Stimulated activated CD4-positive, alpha-beta T cell treated with anti-CD3 and anti-CD28 coated beads, Interleukin-2, amount 100 ng/mL, for 48 hours (primary cell): ENCODE measurements at regions not wholly inside any gene's neighbourhood (a gene's known extent, or its start where the extent isn't known, plus 50 kb on each side); places are given as distances from the start of the nearest gene placed in this dataset.
A peak's percentile ranks its signal among the peaks of the same experiment; 100 is the strongest.
"Not testable (repeated sequence)": the region's sequence is repeated elsewhere in the genome, so short reads cannot be mapped to it uniquely, and the experiment has no call there.

Source experiments
- DNase-seq, 2 donors: peaks; one replicate each; pipeline ENCODE4 v3.0.0-alpha.2; 2020

DNA sequence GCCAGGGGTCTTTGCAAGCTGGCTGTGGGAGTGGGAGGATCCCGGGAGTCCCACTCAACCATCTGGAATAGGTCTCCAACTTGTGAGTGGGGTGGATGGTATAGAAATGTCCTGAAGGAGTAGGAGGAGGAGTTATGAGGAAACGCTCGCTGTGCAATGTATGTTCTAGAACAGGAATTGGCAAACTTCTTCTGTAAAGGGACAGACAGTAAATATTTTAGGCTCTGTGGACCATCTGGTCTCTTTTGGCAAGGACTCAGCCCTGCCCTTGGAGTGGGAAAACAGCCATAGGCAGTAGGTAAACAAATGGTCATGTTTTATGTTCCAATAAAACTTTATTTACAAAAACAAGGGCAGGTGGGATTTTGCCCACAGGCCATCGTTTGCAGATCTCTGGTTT is 149.2 kb downstream of the NPIPB5 start:
- DNase-seq: no peak

DNA sequence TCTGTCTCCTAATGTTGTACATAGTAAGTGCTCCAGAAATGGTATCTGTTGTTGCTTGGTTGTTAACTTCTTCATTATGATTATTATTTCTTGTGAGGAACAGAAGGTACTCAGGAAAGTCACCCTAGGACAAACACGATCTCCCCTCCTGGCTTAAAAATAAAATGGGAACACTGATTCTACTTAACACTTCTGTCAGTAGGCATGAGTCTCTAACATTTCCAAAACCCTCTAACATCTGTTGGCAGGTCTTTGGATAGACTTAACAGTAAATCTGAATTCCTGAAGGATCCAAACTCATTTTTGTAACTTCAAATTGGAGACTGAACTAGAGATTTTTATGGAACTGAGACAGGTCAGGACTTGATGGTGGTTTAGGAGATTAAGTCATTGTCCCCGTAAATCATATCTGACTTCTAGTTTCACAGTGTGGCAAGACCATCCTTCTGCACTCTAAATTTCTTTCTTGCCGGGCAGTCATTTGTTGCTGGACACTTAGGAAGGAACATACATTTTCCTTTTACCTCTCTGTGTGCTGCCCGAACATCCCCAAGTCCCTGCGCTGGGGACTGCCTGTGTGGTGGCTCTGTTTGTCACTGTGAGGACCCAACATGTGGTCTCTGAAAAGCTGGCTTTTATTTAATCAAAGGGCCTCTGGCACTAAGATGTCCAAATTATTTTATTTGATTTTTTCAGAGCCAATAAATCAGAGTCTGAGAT is 149.9 kb downstream of the NPIPB5 start:
- no peak for DNase-seq

DNA sequence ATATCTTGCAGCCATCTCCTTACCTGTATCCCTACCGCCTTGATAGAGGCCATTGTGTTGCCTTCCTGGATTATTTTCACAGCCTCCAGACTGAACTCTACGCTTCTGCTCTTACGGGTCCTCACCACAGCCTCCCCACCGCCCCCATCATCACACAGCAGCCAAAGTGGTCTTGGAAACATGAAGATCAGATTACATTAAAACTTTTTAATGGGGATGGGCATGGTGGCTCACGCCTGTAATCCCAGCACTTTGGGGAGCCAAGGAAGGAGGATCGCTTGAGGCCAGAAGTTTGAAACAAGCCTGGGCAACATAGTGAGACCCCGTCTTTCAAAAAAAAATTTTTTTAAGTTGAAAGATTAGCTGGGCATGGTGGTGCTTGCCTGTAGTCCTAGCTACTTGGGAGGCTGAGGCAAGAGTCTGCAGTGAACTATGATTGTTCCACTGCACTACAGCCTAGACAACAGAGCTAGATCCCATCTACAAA is 150.5 kb downstream of the NPIPB5 start:
- DNase-seq: no peak

DNA sequence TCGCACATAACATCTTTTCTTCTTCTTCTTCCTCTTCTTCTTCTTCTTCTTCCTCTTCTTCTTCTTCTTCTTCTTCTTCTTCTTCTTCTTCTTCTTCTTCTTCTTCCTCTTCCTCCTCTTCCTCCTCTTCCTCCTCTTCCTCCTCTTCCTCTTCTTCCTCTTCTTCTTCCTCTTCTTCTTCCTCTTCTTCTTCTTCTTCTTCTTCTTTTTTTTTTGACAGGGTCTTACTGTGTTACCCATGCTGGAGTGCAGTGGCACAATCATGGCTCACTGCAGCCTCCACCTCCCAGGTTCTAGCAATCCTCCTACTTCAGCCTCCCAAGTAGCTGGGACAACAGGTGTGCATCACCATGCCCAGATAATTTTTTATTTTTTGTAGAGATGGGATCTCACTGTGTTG is 151.0 kb upstream of the HS3ST2 start:
- DNase-seq: not testable (repeated sequence)

GRCh38 chr16:22663389-22664064 is 150.4 kb upstream of the HS3ST2 start:
- DNase-seq: no peak

- DNase-seq: no peak
Observed at GRCh38 chr16:22664132-22664531, 149.8 kb upstream of the HS3ST2 start.

DNA sequence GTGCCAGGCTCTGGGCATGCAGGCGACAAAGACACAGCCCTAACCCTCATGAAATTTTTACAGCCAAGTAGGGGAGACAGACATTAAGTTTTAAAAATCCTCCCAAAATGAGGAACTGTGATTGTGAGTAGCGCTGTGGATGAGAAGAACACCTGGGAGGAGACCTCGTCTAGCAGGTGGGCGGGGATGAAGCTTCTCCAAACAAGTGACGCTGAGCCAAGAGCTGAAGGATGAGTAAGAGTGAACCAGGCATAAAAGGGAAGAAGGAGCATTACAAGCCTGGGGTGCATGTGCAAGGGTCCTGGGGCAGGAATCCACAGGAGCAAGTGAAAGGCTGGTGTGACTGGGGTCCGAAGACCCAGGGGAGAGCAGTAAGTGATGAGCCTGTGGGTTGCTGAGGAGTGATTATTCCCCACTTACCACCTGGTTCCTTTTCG is 149.4 kb upstream of the HS3ST2 start:
- DNase-seq: no peak

DNA sequence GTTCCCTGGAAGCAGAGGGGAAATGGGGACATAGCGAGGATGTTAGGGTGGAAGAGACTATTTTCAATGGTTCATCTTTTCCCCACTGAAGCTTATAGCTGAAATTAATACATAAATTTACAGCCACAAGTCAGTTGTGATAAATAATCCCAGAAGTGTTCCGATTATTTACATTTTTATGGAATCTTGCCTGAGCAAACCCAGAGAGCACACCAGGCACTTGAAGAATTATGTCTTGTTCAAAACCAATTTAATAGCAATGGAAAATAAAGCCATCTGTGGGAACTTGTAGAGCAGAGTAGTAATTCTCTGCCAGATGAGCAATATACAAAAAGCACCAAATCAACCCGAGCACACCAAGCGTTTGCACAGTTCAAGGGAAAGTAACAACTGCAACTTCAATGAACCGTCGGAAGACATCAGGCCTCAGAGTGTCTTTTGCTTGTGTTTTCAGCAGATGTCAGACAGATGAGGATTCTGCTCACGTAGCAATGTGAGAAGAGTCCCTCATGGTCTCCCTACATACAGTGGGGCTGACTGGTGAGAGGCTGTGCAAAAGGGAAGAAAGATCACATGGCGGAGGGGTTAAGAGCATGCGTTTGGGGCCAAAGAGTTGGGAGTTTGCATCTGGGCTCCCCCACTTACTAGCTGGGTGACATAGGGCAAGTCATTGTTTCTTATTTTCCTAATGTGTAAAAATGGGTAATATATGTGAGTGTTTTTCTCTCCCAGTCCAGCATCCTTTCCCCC is 148.7 kb upstream of the HS3ST2 start:
- DNase-seq: no peak

- no peak for DNase-seq
Observed at GRCh38 chr16:22665803-22666202, 148.2 kb upstream of the HS3ST2 start.

- DNase-seq: no peak
Observed at GRCh38 chr16:22668318-22668717, 145.6 kb upstream of the HS3ST2 start.

GRCh38 chr16:22670044-22670536 is 143.9 kb upstream of the HS3ST2 start:
- no peak for DNase-seq

DNA sequence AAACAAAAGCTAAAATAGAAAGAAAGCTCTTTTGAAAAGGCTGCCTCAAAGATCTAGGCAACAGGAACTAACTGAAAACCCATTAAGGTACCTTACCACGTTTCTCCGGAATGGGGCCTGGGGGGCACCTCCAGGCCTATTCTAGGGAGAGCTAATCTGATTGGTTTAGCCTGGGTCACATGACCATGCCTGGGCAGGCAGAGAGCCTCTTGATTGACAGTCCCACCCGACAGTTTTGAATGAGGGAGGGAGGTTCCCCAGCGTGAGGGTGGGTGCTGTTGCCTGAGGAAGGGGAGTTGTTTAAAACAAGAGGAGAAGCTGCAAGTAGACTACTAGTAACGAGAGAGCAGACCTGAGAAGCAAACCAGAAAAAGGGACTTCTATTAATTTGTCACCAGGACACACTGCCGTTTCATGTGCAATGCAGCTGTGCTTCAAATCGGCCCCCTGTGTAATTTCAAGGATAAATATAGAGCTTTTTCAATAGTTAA is 143.4 kb upstream of the HS3ST2 start:
- DNase-seq: peak in 1 of 2 donors; percentile 14

DNA sequence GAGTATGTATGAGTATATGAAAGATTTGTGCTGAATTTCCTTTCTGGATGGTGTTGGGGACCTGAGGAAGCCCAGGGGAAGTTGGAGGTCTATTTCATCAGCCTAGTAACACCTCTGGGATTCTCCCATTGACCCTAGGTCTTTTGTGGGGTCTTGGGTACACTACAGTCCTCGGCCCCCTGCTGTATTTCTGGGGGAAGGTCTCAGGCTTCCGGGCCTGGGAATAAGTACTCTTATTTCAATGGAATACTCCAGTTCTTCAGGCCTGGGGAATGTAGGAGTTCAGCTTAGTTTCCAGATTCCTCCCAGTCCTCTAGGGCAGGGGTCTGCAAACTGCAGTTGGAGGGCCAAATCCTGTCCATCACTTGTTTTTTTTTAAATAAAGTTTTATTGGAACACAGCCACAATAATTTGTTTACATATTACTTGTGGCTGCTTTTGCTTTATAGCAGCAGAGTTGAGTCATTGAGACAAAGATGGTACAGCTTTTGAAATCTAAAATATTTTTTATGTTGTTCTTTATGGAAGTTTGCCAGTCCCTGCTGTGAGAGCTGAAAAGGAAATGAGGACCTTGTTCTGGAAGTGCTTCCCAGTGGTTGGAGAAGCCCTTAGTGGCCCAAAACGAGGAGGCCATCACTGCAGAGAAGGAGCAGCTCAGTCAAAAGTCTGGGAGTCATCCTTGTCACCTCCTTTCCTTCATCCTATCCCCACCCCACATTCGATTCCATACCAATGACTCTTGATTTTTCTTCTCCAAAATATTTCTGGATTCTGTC is 142.5 kb upstream of the HS3ST2 start:
- no peak for DNase-seq

- DNase-seq: no peak
Observed at GRCh38 chr16:22672830-22673210, 141.1 kb upstream of the HS3ST2 start.

- no peak for DNase-seq
Observed at GRCh38 chr16:22673421-22673831, 140.5 kb upstream of the HS3ST2 start.

DNA sequence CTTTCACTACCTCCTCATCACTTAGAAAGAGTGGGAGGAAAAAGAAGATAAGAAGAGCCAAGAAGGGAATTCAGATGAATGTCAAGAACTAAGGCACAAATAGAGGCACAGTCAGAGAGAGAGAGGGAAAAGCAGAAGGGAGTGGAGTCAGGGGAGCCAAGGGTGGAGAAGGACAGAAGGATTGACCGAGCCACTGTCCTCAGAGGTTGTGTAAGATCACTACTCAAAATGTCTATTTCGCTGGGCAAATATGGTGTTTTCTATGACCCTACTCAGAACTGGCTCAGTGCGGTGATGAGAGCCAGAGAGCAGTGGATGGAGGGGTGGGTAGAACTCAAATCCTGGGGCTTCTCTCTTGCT is 139.2 kb upstream of the HS3ST2 start:
- DNase-seq: no peak

DNA sequence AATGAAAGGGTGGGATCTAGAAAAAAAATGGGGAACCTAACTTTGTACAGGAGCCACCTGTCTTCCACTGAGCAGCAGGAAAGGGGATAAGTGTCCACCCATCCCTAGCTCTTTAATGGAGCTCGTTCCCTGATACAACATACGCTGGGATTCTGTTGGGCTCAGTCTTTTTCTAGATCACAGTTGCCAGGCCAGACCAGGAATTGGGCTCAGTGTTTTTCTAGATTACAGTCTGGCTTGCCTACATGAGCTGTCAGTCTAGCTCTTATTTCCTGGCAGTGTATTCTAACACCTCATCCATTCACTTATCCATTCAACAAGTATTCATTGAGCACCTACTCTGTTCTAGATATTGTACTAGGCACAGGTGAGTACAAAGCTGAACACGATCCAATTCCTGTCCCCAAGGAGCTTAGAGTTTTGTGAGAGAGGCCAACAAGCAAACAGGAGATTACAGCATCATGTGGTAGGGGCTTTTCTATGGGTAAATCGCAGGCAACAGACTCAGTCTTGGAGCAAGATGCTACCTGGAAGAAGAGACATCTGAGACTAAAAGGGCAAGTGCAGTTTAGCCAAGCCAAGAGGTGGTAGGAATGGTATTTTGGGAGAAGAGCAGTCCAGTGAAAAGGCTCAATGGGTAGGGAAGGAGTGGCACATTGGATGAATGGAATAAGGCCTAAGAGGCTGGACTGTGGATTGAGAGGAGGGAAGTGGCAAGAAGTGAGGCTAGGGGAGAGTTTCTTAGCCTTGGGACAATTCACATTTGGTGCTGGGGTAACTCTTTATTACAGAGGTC is 138.0 kb upstream of the HS3ST2 start:
- no peak for DNase-seq

- DNase-seq: no peak
Observed at GRCh38 chr16:22677024-22677830, 136.7 kb upstream of the HS3ST2 start.

DNA sequence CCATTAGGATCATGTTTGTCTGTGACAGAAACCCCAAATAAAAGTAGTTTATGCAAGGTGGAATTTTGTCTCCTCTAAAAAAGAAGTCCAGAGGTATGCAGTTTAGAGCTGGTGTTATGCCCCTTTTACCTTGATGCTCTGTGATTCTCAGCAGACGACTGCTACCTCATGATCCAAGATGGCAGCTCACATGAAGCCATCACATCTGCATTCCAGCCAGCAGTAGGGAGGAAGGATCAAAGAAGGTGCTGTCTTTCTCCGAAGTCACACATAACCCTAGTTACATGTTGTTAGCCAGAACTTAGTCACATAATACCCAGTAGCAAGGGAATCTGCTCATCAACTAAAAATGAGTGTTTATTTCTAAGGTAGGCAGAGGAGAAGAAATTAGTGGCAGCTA is 135.7 kb upstream of the HS3ST2 start:
- no peak for DNase-seq

GRCh38 chr16:22681554-22682291 is 132.2 kb upstream of the HS3ST2 start:
- no peak for DNase-seq
